ENCODE measurements at regions not wholly inside any gene's neighbourhood (a gene's known extent, or its start where the extent isn't known, plus 50 kb on each side); places are given as distances from the start of the nearest gene placed in this dataset.
"Not testable (repeated sequence)": the region's sequence is repeated elsewhere in the genome, so short reads cannot be mapped to it uniquely, and the experiment has no call there.

GRCh38 chr15:39419651-39420050 is 161.2 kb upstream of the THBS1 start:
- no peak for DNase-seq (ENCODE audit: low spot score)

DNA sequence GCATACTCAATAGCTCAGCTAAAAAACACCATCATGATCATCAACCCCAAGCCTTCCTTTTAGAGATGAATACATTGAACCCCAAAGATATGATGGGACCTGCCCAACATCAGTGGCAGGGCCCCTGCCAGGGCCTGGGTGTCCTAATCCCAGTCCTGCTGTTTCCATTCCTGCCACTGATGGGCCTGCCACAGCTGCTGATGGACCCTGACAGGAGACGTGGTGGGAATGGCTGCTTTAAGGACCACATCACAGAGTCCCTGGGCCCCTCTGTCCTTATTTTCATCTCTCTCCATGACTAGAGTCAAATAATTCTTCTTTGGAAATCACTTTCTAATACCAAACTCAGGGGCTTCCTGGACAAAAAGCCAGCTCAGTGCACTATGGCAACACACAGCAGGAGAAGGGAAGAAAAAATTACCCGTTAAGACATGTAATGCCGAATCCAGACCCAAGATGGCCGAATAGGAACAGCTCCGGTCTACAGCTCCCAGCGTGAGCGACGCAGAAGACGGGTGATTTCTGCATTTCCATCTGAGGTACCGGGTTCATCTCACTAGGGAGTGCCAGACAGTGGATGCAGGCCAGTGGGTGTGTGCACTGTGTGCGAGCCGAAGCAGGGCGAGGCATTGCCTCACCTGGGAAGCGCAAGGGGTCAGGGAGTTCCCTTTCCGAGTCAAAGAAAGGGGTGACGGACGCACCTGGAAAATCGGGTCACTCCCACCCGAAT is 160.6 kb upstream of the THBS1 start:
- DNase-seq (ENCODE audit: low spot score), result not testable (repeated sequence)

GRCh38 chr15:39420853-39421192 is 160.1 kb upstream of the THBS1 start:
- not testable (repeated sequence) for DNase-seq (ENCODE audit: low spot score)

DNA sequence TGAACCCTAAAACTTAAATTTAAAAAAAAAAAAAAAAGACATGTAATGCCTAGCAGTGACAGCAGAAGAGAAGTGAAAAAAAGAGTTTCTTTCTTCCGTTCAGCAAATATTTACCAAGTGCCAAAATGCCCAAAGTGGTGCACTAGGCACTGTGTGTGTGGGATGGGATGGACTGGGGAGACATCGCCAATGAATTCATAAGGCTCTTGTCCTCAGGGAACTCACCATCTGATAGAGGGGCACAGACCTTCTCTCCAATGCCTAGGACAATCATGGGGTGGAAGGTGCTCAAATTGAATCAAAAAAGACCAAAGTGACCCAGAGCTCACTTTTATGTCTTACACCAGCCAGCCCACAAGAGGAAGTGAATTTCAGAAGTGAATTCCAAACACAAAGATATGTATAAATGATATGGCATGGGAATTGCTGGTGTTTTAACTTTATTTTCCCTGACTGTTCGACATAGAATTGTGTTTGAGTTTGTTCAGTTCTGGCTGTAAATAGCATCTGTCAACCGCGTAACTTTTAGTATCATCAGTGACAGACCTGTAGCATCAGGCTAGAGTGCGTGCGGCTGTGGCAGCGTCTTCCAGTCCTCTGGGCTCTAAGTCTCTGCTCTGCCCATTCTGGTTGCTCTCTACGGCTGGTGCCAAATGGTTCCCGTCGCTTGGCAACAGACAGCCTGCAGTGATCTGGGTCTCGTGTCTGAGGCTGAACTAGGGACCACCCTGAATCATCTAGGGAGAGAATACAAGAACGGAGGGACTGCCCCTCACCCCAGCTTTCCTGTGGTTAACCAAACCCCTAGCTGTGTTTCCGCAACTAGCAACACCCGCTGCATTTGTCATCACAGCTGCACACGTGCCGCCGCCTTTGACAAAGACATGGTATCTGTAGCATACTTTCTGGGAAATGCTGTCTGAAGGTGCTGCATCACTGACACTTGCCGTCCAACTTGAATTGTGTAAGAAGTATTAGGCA is 154.0 kb upstream of the THBS1 start:
- no peak for DNase-seq (ENCODE audit: low spot score)

- no peak for DNase-seq (ENCODE audit: low spot score)
Measured at GRCh38 chr15:39427705-39428104, 153.2 kb upstream of the THBS1 start.

DNA sequence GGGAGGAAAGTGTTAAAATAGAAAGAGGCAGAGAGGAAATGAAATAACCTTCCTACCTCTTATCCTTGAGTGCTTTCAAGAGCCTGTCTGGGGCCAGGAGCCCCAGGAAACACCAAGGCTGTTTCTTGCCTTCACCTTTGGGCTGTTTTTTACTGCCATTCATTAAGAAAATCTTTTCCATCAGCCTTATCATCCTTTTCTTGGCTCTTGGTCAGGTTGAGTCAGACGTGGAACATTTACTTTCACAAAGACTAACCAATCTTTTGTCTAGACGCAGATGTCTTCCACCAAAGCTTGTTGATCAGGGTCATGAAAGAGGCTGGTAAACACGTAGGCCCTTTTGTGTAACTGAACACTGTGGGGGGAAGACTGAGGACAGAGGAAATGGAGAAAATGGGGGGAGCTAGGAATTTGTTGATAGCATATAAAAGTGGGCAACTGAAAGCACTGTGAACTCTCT is 151.0 kb upstream of the THBS1 start:
- DNase-seq (ENCODE audit: low spot score), result no peak

DNA sequence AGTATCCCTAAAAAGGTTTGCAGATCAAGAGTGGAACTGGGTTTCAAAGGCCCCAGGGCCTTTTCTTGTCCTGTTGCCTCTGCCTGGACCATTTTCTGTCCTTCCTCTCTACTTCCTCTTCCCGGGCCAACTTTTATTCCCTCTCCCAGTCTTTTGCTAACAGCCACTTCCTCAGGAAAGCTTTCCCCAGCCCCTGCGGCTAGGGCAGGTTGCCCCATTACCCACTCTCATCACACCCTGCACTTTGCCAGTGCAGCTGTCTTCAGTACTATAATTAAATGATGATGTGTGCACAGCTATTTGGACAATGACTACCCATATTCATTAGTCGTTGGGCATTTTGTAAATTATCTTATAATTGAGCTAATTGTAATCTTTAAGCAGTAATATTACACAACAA is 150.5 kb upstream of the THBS1 start:
- DNase-seq (ENCODE audit: low spot score), result no peak

- DNase-seq (ENCODE audit: low spot score), result no peak
Measured at GRCh38 chr15:39431376-39431775, 149.5 kb upstream of the THBS1 start.

GRCh38 chr15:39432026-39432425 is 148.9 kb upstream of the THBS1 start:
- no peak for DNase-seq (ENCODE audit: low spot score)

GRCh38 chr15:39432912-39433348 is 147.9 kb upstream of the THBS1 start:
- no peak for DNase-seq (ENCODE audit: low spot score)

DNA sequence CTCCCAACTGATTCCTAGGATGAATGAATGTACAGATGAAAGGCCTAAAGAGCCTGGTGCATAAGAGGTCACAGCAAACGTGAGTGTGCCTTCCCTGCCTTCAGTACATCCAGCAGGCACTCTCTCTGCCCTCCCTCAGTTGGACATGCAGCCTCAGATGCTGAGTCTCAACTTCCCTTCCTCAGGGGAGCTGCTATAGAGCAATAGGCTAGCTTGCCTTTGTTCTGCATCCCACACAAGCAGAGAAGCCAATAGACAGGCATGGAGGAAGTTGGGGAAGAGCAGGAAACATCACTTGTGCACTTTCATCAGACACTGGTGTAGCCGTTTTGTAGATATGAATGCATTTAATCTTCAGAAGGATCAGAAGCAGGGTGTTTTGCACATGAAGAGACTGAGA is 147.5 kb upstream of the THBS1 start:
- DNase-seq (ENCODE audit: low spot score), result no peak

DNA sequence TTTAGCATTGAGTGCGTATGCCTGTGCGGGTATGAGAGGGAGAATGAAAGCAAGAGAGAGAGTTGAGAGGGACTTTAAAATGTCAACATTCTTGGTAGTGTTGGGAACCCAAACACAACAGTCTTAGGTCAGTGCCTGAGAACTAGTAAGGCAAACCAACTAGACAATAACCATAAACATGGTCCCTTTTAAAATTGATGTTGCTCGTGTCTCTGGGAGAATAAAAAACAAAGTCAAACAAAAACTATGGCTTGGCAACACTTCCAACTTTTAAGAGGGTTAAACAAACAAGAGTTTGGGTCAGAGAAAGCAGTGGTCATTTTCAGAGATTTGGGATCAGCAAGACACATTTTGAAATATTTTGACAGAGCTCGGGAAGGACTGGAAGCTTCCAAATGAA is 146.7 kb upstream of the THBS1 start:
- DNase-seq (ENCODE audit: low spot score), result no peak

DNA sequence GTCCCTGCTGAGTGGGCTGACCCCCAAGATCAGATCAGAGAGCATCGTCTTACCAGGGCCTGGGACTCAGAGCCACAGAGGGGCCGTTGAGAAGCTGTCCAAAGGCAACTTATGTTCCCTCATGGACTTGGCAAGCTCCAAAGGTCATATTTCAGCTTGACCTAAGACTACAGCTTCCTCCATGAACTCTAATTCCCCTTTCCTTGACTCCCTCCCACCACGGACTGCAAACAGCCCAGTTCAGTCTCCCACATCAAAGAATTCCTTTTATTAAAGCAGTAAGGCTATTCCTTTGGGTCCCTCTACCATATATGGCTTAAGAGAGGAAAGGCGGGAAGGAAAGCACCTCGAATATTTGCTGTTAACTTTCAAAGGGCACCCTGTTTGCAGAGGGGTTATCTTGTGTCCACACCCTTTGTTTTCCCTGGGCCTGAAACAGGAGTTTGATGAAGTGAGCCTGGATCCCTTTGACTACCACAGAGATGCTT is 146.1 kb upstream of the THBS1 start:
- no peak for DNase-seq (ENCODE audit: low spot score)

GRCh38 chr15:39435244-39435643 is 145.6 kb upstream of the THBS1 start:
- DNase-seq (ENCODE audit: low spot score), result no peak

DNA sequence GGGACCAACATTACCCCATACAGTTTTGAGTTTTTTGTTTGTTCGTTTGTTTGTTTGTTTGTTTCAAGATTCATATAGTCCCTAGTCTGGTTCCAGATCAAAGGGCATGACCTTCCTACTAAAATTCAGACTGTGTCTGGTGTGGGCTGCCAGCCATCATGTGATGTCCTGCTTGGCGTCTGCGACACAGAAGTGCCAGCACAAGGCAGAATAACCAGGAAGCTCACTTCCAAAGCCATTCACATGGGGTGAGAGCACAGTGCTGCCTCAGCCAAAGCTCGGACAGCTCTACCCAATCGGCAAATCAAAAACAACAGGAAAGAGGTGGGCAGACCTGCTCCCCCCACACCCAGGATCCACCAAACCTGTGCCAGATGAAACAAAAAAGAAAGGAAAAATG is 142.6 kb upstream of the THBS1 start:
- DNase-seq (ENCODE audit: low spot score), result no peak

GRCh38 chr15:39438799-39439592 is 141.9 kb upstream of the THBS1 start:
- no peak for DNase-seq (ENCODE audit: low spot score)

GRCh38 chr15:39442898-39443297 is 138.0 kb upstream of the THBS1 start:
- no peak for DNase-seq (ENCODE audit: low spot score)

GRCh38 chr15:39443659-39444219 is 137.1 kb upstream of the THBS1 start:
- DNase-seq (ENCODE audit: low spot score), result no peak

- no peak for DNase-seq (ENCODE audit: low spot score)
Measured at GRCh38 chr15:39444735-39445470, 136.0 kb upstream of the THBS1 start.

DNA sequence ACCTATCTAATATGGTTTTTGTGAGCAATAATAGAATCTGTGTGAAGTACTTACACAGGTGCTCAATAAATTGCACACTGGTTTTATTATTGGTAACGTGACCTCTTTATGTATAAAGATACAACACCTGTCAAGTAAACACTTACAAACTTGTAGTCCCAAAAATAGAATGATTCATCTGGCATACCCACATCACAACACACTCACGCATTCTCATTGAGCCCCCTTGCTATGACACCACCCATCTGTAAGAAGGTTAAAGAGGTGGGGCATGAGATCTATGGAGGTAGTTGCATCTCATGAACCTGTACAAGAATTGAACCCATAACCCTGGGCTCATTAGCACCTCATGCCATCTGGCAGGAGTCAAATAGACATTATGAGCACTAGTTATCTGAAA is 134.9 kb upstream of the THBS1 start:
- no peak for DNase-seq (ENCODE audit: low spot score)

- DNase-seq (ENCODE audit: low spot score), result no peak
Measured at GRCh38 chr15:39447346-39447745, 133.5 kb upstream of the THBS1 start.

Measured in ureter (tissue), 1 donor.